ENCODE measurements at regions not wholly inside any gene's neighbourhood (a gene's known extent, or its start where the extent isn't known, plus 50 kb on each side); places are given as distances from the start of the nearest gene placed in this dataset.

- DNase-seq, result no peak
Measured at GRCh38 chr18:25805323-25805722, 285.1 kb downstream of the SS18 start.

- no peak for DNase-seq
Measured at GRCh38 chr18:25799231-25799630, 291.2 kb downstream of the SS18 start.

- no peak for DNase-seq
Measured at GRCh38 chr18:25798046-25798445, 292.4 kb downstream of the SS18 start.

DNA sequence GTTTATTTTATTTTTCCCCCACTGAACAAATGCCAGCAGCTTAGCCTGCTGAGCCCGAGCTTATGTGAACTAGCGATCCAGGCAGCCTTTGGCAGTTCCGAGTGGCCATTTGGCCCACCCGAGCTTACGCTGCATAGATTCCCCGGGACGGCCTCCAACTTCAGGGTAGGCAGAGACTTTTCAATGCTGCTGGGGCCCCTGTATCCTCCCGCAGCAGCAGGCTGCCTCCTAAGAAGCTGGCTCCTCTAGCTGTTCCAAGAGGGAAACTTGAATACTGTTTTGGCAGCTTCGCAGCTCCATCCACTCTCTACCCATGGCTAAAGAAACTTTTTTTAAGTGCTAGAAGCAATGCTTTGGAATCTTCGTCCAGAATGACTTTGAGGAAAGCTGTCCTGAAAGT lies 295.2 kb downstream of the SS18 start:
- DNase-seq, result no peak

DNA sequence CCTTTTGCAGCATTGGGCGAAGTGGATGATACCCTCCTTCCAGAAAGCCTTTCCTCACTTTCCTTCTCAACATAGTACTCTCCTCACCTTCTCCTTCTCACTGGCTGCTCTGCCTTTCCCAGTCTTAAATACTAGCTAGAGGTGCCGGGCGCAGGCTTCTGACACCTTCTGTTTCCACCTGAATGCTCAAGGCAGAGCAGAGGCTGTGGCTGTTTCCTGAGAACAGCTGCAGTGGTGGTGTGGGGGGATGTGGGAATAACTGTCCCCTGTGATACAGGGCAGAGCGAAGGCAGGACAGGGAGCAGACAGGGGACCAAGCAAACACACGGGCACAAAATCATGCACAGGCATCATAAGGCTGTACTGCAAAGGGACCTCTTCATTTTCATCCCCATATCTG lies 303.1 kb downstream of the SS18 start:
- DNase-seq, result no peak

- DNase-seq, result no peak
Measured at GRCh38 chr18:25786758-25787157, 303.7 kb downstream of the SS18 start.

GRCh38 chr18:25780105-25780504 lies 310.3 kb downstream of the SS18 start:
- no peak for DNase-seq

DNA sequence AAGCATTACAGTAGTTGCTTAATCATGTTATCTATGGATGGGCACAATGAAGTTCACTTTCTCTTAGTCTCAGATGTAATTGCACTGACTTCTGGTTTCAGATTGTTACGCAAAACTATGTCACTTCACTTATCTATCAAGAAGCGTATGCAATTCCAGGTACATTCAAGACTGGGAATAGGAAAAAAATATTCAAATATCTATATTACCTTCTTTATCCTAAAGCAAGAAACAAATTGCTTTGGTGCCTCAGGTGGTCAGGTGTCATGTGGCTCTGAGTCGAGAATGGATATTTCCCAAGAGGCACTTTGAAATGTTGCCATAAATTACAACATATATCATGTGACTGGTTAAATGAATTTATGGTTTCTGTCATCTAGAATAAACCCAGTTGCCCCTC lies 318.6 kb downstream of the SS18 start:
- no peak for DNase-seq

- no peak for DNase-seq
Measured at GRCh38 chr18:25764777-25765176, 325.6 kb downstream of the SS18 start.

DNA sequence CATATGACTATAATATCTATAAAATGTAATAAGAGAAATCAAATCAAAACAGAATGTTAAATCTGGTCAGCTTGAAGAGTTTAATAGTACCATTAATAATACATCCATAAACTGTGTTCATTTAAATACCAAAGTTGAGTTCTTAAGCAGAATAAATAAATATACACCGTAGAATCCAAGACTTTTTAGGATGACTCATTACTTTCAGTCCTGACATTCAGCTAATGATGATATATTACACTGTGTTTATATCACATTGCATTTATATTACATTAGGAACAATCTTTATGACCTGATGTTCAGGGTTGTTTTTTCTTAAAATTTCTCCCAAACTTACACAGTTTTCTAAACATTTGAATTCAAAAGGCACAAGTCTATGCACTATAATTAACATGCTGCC lies 331.3 kb downstream of the SS18 start:
- DNase-seq, result no peak

DNA sequence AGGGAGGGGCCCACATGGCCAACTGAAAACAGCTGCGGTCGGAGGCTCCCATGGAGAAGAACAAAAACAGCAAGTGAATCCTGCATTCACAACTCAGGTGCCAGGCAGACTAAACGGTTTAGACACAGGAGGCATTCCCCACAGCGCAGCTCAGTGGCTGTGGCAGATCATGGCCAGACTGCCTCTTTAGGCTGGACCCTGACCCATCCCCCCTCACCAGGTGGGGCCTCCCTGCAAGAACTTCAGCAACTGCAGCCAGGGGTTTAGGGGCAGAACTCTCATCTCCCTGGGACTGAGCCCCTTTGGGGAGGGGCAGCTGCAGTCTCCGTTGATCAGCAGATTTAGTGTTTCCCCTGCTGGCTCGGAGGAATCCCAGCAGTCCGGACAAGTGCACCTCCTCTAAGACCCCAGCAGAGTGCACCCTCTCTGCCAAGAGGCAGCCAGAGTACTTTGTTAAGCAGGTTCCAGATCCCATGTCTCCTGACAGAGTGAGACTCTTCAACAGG lies 346.7 kb downstream of the SS18 start:
- DNase-seq, result no peak

DNA sequence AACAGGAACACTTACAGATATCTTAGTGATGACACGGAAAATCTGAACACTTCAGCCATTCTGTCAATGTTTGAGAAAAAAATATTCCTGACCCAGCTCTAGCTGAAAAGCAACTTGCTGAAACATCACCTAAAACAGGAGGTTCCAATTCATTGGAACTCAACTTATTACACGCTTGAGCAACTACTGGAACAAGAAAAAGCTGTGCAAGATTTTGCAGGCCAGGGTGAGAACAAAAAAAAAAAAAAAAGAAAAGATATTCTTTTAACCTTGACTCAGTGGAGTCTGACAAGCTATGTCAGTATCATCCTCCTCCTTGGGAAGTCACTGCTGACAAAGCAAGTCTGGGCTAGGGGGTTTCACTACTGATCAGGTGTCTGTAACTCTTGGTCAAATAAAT lies 351.0 kb downstream of the SS18 start:
- DNase-seq, result no peak

DNA sequence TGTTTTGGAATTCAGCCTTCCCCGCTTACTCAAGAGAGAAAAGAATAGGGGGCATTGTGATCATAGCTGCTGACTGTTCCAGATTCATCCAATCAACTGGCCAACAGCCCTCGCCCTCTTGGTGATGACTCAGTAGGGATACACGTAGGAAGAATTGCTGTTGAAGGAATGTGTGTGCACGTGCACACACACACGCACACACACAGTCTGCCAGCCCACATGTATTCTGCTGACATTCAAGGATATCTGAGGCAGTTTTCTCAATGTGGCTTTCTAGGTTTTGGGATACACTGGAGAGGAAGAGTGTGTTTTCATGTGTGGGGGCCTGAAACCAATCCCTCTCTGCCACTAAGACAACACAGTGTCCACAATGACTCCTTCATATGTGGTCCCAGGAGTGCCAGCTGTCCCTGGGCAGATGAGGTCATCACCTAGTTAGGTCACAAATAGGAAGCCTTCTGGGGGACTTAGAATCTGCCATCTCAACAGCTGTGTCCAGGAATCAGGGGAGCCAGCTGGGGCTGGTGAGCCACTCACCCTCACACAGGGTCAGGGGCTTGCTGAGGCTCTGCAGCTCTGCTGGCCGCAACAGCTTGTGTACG lies 352.6 kb downstream of the SS18 start:
- no peak for DNase-seq

DNA sequence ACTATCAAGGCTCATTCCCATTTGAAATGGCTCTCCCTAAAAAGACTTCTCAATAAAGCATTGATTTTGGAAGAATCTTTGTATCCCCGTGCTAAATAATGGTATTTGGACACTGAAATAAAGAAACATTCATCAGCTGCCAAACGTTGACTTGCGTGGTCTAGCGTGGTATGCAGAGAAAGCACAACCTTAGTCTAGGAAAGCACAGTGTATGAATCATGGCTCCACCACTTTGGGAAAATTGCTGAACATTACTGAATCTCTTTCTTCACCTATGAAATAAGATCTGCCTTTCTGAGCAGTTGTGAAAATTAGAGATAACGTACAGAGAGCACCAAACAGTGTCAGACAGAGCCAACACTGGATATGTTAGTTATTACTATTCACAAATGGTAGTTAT lies 353.9 kb downstream of the SS18 start:
- DNase-seq, result no peak

DNA sequence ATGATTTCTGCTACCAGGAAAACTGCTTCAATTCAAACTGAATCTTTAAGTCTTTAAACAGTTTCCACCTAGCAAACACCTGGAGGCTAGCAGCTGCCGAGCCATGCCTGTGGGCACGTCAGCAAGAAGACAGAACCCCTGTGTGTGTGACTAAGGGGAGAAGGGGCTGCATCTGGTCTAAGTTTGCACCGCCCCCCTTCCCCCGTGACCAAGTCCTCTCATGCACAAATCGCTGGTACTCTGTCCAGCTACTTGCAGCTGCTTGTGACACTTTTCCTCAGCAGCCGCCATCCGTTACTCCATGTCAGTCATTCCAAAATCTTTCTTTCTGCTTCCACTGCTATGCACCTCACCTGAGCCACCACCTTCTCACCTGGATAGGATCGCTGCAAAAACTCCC lies 355.0 kb downstream of the SS18 start:
- DNase-seq, result no peak

DNA sequence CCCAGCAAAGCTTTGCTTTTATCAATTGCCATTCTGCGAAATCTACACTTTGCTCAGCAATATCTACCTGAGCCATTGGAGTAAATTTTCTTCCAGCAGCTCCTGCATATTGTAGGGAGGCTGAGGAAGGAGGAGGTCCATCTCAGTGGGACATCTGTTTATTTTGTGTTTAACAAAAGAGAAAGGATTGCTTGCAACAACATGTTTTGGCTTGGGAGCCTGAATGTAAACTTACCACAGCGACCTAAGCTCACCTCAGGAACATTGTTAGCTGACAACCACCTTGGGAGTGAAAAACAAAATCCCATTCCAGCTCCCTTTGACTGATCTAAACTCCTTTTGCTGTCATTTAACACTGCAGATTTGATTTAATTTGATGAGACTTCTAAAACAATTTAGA lies 356.1 kb downstream of the SS18 start:
- DNase-seq, result no peak

- no peak for DNase-seq
Measured at GRCh38 chr18:25732862-25733261, 357.6 kb downstream of the SS18 start.

DNA sequence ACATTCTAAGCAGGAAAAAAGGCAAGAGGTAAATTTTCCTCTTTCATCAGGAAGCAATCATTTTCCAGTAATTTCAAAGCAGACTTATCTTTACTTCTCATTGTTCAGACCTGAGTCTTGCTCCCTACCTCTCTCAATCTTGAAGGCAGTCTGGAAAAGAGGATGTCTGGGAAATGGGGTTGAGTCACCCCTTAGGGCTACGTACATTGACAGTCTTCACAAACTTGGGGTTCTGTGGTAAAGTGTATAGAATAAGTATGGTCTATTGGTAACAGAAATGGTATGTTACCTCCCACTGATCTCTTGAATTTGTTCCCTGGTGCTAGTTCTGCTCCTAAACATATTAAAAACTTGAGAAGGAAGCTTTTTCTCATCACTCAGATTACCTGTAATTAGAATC lies 361.3 kb downstream of the SS18 start:
- no peak for DNase-seq

GRCh38 chr18:25727281-25727985 lies 363.0 kb downstream of the SS18 start:
- DNase-seq, result peak; percentile 52

DNA sequence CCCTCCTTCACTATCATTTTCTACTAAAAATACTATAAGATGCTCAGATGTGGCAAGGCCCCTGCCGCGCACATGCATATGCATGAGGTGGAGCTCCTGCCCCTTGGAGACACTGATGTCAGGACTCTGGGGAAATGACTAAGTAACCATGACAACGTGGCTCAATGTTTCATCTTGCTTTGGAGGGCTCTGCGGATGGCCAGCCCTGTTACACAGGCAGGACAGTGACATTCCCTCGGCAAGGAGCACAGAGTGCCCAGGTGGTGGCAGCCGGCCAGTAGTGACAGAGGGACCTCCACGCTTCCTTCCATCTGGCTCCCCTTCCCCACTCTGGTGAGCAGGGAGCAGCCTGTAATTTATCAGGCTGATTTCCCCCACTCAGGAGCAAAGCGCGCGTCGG lies 364.1 kb downstream of the SS18 start:
- DNase-seq, result no peak

DNA sequence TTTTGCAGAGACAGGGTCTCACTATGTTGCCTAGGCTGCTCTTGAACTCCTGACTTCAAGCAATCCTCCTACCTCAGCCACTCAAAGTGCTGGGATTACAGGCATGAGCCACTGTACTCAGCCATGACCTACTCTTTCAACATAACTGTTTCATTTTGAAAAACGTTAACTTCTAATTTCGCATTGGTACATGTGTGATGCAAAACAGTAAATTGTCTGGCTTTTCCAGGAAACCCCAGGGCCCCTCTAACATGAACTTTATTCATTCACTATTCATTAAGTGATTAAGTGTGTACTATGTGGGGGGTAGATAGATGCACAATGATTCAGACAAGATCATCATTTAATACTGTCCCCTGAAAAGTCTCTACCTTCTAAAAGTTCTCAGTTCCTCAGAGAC lies 364.9 kb downstream of the SS18 start:
- DNase-seq, result no peak

GRCh38 chr18:25724997-25725396 lies 365.4 kb downstream of the SS18 start:
- no peak for DNase-seq

GRCh38 chr18:25724121-25724520 lies 366.3 kb downstream of the SS18 start:
- no peak for DNase-seq

DNA sequence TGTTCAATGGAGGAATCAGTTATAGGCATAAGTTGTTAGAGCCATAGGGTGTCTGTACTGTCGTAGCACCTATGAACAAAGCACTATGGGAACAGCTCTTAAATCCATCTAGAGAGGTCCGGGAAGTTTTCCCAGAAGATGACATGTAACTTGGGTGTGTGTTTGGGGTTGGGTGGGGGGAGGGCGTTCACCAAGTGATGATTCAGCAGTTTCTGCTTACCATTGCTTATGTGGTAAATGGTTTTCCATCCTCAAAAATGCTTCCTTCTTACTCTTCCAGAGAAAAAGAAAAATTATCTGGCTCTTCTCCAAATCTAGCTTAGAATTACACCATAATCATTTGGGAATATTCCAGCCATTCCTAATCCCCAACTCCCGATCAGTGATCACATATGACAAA lies 361.1 kb upstream of the ZNF521 start:
- no peak for DNase-seq

GRCh38 chr18:25710981-25711380 lies 359.0 kb upstream of the ZNF521 start:
- DNase-seq, result no peak
